Mesenchymal stem cell (in vitro differentiated cells and primary cell): ENCODE measurements at regions not wholly inside any gene's neighbourhood (a gene's known extent, or its start where the extent isn't known, plus 50 kb on each side); places are given as distances from the start of the nearest gene placed in this dataset.

ENCODE experiments used
- DNase-seq: peaks from one replicate; pipeline ENCODE4 v3.0.0-alpha.2; 2013
- H2AFZ ChIP-seq: one replicate; pipeline ENCODE4 v1.6.1; 2013; ENCODE audit warnings: low read depth, mild to moderate bottlenecking, control low read depth, inconsistent platforms, low read length, moderate library complexity
- H2AK5ac ChIP-seq: 2 replicates; pipeline ENCODE4 v1.6.1; 2013; ENCODE audit warnings: low read length, moderate library complexity, mild to moderate bottlenecking, inconsistent platforms; ENCODE audit not compliant: severe bottlenecking
- H2BK120ac ChIP-seq: one replicate; pipeline ENCODE4 v1.6.1; 2013; ENCODE audit warnings: low read depth, mild to moderate bottlenecking, inconsistent platforms, low read length, moderate library complexity
- H2BK12ac ChIP-seq, 2 experiments: one replicate each; pipeline ENCODE4 v1.6.1; 2013; ENCODE audit warnings: inconsistent platforms in 2 of 2, low read length in 2 of 2, mild to moderate bottlenecking in 2 of 2, moderate library complexity in 2 of 2, control low read depth in 1 of 2
- H2BK15ac ChIP-seq: one replicate; pipeline ENCODE4 v1.6.1; 2013; ENCODE audit warnings: mild to moderate bottlenecking, low read depth, inconsistent platforms; ENCODE audit not compliant: poor library complexity, severe bottlenecking
- H2BK5ac ChIP-seq: 2 replicates; pipeline ENCODE4 v1.6.1; 2013; ENCODE audit warnings: low read depth, mild to moderate bottlenecking, low read length, control low read depth, inconsistent platforms; ENCODE audit not compliant: poor library complexity, severe bottlenecking
- H3K14ac ChIP-seq, 2 experiments: one replicate each; pipeline ENCODE4 v1.6.1; 2013; ENCODE audit warnings: inconsistent platforms in 2 of 2, low read length in 2 of 2, control low read depth in 1 of 2, mild to moderate bottlenecking in 1 of 2, moderate library complexity in 1 of 2
- H3K18ac ChIP-seq, 2 experiments: one replicate each; pipeline ENCODE4 v1.6.1; 2013; ENCODE audit warnings: inconsistent platforms in 2 of 2, low read length in 2 of 2, control low read depth in 1 of 2, low read depth in 1 of 2, mild to moderate bottlenecking in 1 of 2
- H3K23ac ChIP-seq, 2 experiments: one replicate each; pipeline ENCODE4 v1.6.1; 2013; ENCODE audit warnings: inconsistent platforms in 2 of 2, low read length in 2 of 2, mild to moderate bottlenecking in 2 of 2, moderate library complexity in 2 of 2, control low read depth in 1 of 2
- H3K27ac ChIP-seq: 2 replicates; pipeline ENCODE4 v1.5.1; 2013; ENCODE audit warnings: mild to moderate bottlenecking, moderate library complexity, low read length, control low read depth, inconsistent platforms; ENCODE audit not compliant: poor library complexity, severe bottlenecking
- H3K27me3 ChIP-seq, 2 experiments: 2 replicates each; pipeline versions ENCODE4 v1.6.1 to v1.7.0; 2013; ENCODE audit warnings: low read length in 2 of 2, mild to moderate bottlenecking in 2 of 2, moderate library complexity in 2 of 2, control low read depth in 1 of 2, inconsistent platforms in 1 of 2; ENCODE audit not compliant: control insufficient read depth in 1 of 2, insufficient read depth in 1 of 2
- H3K36me3 ChIP-seq, 2 experiments: 2 replicates each; pipeline versions ENCODE4 v1.6.1 to v1.7.0; 2013; ENCODE audit warnings: low read length in 2 of 2, control low read depth in 1 of 2, inconsistent platforms in 1 of 2, low read depth in 1 of 2, mild to moderate bottlenecking in 1 of 2; ENCODE audit not compliant: insufficient read depth in 2 of 2, control insufficient read depth in 1 of 2
- H3K4ac ChIP-seq, 2 experiments: one replicate each; pipeline ENCODE4 v1.6.1; 2013; ENCODE audit warnings: inconsistent platforms in 2 of 2, low read length in 2 of 2, mild to moderate bottlenecking in 2 of 2, moderate library complexity in 2 of 2, control low read depth in 1 of 2, low read depth in 1 of 2
- H3K4me1 ChIP-seq: 2 replicates; pipeline ENCODE4 v1.6.1; 2013; ENCODE audit warnings: low read depth, low read length, control low read depth; ENCODE audit not compliant: control insufficient read depth, insufficient read depth
- H3K4me2 ChIP-seq: 2 replicates; pipeline ENCODE4 v1.6.1; 2013; ENCODE audit warnings: low read length, mild to moderate bottlenecking, inconsistent platforms; ENCODE audit not compliant: poor library complexity, severe bottlenecking
- H3K4me3 ChIP-seq, 2 experiments: 2 replicates each; pipeline versions ENCODE4 v1.5.1 to v1.7.0; 2013; ENCODE audit warnings: low read length in 2 of 2, mild to moderate bottlenecking in 2 of 2, control low read depth in 1 of 2, low read depth in 1 of 2; ENCODE audit not compliant: insufficient read depth in 1 of 2
- H3K79me1 ChIP-seq: replicated peaks from 2 replicates; pipeline ENCODE4 v1.6.1; 2013; ENCODE audit warnings: mild to moderate bottlenecking, control low read depth, low read length, inconsistent platforms; ENCODE audit not compliant: poor library complexity, severe bottlenecking
- H3K9ac ChIP-seq: 2 replicates; pipeline ENCODE4 v1.7.0; 2013; ENCODE audit warnings: mild to moderate bottlenecking, low read length, moderate library complexity
- H3K9me3 ChIP-seq: 2 replicates; pipeline ENCODE4 v1.7.0; 2013; ENCODE audit warnings: mild to moderate bottlenecking, low read length; ENCODE audit not compliant: control insufficient read depth
- H4K8ac ChIP-seq: one replicate; pipeline ENCODE4 v1.6.1; 2013; ENCODE audit warnings: inconsistent platforms, mild to moderate bottlenecking, low read length, moderate library complexity
- H4K91ac ChIP-seq: one replicate; pipeline ENCODE4 v1.6.1; 2013; ENCODE audit warnings: mild to moderate bottlenecking, low read length, inconsistent platforms
- WGBS: methylation state at CpG from one replicate; pipeline ENCODE4 v1.1.7; 2013; ENCODE audit warnings: mixed read lengths; 5-methylcytosine and 5-hydroxymethylcytosine counted together

DNA sequence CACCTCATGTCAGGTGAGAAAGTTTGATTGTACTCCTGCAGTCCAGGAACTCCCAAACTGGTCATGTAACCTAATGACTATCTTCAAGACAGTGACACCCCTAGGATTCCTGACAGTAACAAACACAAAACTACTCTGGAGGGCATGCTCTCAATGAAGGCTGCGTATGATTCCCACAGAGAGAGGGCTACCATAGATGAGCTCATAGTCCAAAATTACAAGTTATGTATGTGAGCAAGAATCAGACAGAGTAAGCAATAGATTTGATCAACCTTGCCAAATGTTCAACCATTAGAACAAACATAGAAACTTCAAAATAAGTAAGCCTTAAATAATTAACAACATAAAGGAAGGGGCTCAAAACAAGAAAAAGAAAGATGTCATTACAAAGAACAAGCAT, 158.1 kb downstream of the COPRS start:
- 100% methylated on average over 1 of the region's 1 CpG for WGBS
- Histone ChIP-seq H3K14ac (no peak overlapping the region), H3K9ac (no peak overlapping the region), H2BK120ac (no peak overlapping the region), H2AK5ac (no peak overlapping the region), H4K8ac (no peak overlapping the region), H3K18ac (no peak overlapping the region), H3K4me3 (no peak overlapping the region), H3K23ac (no peak overlapping the region), H2BK5ac (no peak overlapping the region), H3K36me3 (no peaks in the 10 kb centered on the region), H2BK15ac (no peak overlapping the region), H3K27ac (no peak overlapping the region), H3K79me1 (no peaks in the 10 kb centered on the region), H3K4me1 (peaks cover 5% of the 10 kb centered on the region), H2BK12ac (no peak overlapping the region), H3K9me3 (no peaks in the 10 kb centered on the region), H2AFZ (no peak overlapping the region), H3K4me2 (no peak overlapping the region), H3K27me3 (no peaks in the 10 kb centered on the region), H4K91ac (no peak overlapping the region), H3K4ac (no peak overlapping the region)
- no peak for DNase-seq

- no peaks in the 10 kb centered on the region for H3K36me3 ChIP-seq
- no peak for DNase-seq
- H3K14ac ChIP-seq: no peak overlapping the region
- H3K79me1 ChIP-seq: no peaks in the 10 kb centered on the region
- H2AFZ ChIP-seq: no peak overlapping the region
- H2BK5ac ChIP-seq: no peak overlapping the region
- H2BK12ac ChIP-seq: no peak overlapping the region
- H2BK15ac ChIP-seq: no peak overlapping the region
- peaks cover 11% of the 10 kb centered on the region for H3K4me1 ChIP-seq
- no peak overlapping the region for H4K91ac ChIP-seq
- H3K9me3 ChIP-seq: no peaks in the 10 kb centered on the region
- no peak overlapping the region for H3K18ac ChIP-seq
- H3K4me3 ChIP-seq: no peak overlapping the region
- H3K9ac ChIP-seq: no peak overlapping the region
- H2AK5ac ChIP-seq: no peak overlapping the region
- H3K4ac ChIP-seq: peak overlapping the region in 1 of 2 experiments; percentile 7
- no peak overlapping the region for H2BK120ac ChIP-seq
- H3K23ac ChIP-seq: no peak overlapping the region
- no peak overlapping the region for H3K27ac ChIP-seq
- H3K4me2 ChIP-seq: no peak overlapping the region
- no peaks in the 10 kb centered on the region for H3K27me3 ChIP-seq
- no peak overlapping the region for H4K8ac ChIP-seq
- 91% methylated on average over 3 of the region's 4 CpGs for WGBS
Measured at GRCh38 chr17:31699886-31700285, 159.2 kb downstream of the COPRS start.

DNA sequence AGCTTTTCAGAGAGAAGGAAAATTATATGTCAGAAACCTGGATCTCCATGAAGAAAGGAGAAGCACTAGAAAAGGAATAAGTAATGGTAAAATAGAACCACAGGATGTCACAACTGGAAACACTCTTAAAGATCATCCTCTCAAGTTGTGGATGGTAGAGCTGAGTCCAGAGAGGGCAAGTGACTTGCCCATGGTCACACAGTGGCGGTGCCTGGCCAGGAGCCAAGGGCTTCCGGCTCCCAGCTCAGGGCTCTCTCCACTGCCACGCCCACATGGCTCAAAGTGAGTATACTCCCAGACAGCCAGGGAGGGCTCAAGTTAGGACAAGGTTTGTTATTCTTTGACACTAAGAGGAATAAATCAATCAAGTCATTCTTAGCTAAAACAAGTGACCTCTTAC, 159.8 kb downstream of the COPRS start:
- H3K9me3 ChIP-seq: no peaks in the 10 kb centered on the region
- H3K4me1 ChIP-seq: peaks cover 11% of the 10 kb centered on the region

GRCh38 chr17:31698751-31699150, 160.3 kb downstream of the COPRS start:
- Histone ChIP-seq H3K27me3 (no peaks in the 10 kb centered on the region), H3K27ac (no peak overlapping the region), H3K23ac (no peak overlapping the region), H3K4me2 (no peak overlapping the region), H3K14ac (no peak overlapping the region), H2AFZ (no peak overlapping the region), H3K9ac (no peak overlapping the region), H3K4me1 (peaks cover 11% of the 10 kb centered on the region), H3K9me3 (no peaks in the 10 kb centered on the region), H2AK5ac (no peak overlapping the region), H3K79me1 (no peaks in the 10 kb centered on the region), H2BK15ac (peak overlapping the region; percentile 80), H3K4me3 (no peak overlapping the region), H2BK5ac (no peak overlapping the region), H2BK120ac (no peak overlapping the region), H4K8ac (no peak overlapping the region), H3K18ac (no peak overlapping the region), H4K91ac (no peak overlapping the region), H3K4ac (no peak overlapping the region), H3K36me3 (no peaks in the 10 kb centered on the region), H2BK12ac (no peak overlapping the region)
- WGBS: 99% methylated on average over 5 of the region's 7 CpGs
- no peak for DNase-seq

More for the DNA sequence above, 159.8 kb downstream of the COPRS start:
- H3K23ac ChIP-seq: no peak overlapping the region
- H3K18ac ChIP-seq: peak overlapping the region in 1 of 2 experiments; percentile 73
- H3K36me3 ChIP-seq: no peaks in the 10 kb centered on the region
- H4K8ac ChIP-seq: no peak overlapping the region
- no peak overlapping the region for H3K9ac ChIP-seq
- no peak overlapping the region for H3K4me3 ChIP-seq
- H2BK5ac ChIP-seq: no peak overlapping the region
- H3K27ac ChIP-seq: no peak overlapping the region
- no peak for DNase-seq
- peak overlapping the region in 1 of 2 experiments; percentile 54 for H2BK12ac ChIP-seq
- no peak overlapping the region for H3K14ac ChIP-seq
- no peaks in the 10 kb centered on the region for H3K27me3 ChIP-seq
- WGBS: 75% methylated on average over 3 of the region's 3 CpGs
- H3K79me1 ChIP-seq: no peaks in the 10 kb centered on the region
- H3K4ac ChIP-seq: no peak overlapping the region
- H2AK5ac ChIP-seq: no peak overlapping the region
- no peak overlapping the region for H3K4me2 ChIP-seq
- no peak overlapping the region for H2BK120ac ChIP-seq
- no peak overlapping the region for H2AFZ ChIP-seq
- no peak overlapping the region for H2BK15ac ChIP-seq
- H4K91ac ChIP-seq: no peak overlapping the region
